Upper lobe of left lung (tissue), 6 donors: ENCODE measurements at regions not wholly inside any gene's neighbourhood (a gene's known extent, or its start where the extent isn't known, plus 50 kb on each side); places are given as distances from the start of the nearest gene placed in this dataset.

Experiments
- ATAC-seq, 2 donors: fragments of 200-7000 bp; cut with Tn5 transposase; one replicate each; pipeline ENCODE4 v1.9.1; 2022; ENCODE audit warnings: mild to moderate bottlenecking in 2 of 2, moderate library complexity in 2 of 2; ENCODE audit not compliant: low FRiP score in 2 of 2
- DNase-seq, 2 donors: peaks; one replicate each; pipeline ENCODE4 v3.0.0-alpha.2; 2019 to 2020
- H3K27ac ChIP-seq, 4 donors: fragments of 200-600 bp; sonication (generic); one replicate each; pipeline ENCODE4 v1.5.1; 2016 to 2019
- H3K27me3 ChIP-seq, 4 donors: fragments of 200-600 bp; sonication (generic); one replicate each; pipeline ENCODE4 v1.5.1; 2017 to 2019
- H3K36me3 ChIP-seq, 4 donors: fragments of 200-600 bp; sonication (generic); one replicate each; pipeline ENCODE4 v1.5.1; 2016 to 2019
- H3K4me1 ChIP-seq, 4 donors: fragments of 200-600 bp; sonication (generic); one replicate each; pipeline ENCODE4 v1.5.1; 2018 to 2019
- H3K4me3 ChIP-seq, 4 donors: fragments of 200-600 bp; sonication (generic); one replicate each; pipeline ENCODE4 v1.5.1; 2017 to 2019; ENCODE audit warnings: mild to moderate bottlenecking in 2 of 4, moderate library complexity in 1 of 4
- H3K9me3 ChIP-seq, 4 donors: fragments of 200-600 bp; sonication (generic); one replicate each; pipeline ENCODE4 v1.5.1; 2018 to 2019
- CTCF ChIP-seq, 6 experiments: fragments of 450-650 bp in 4 of 6; fragments of 200-600 bp in 2 of 6; sonication (generic) in 2 of 6; IDR thresholded peaks; one replicate each; pipeline ENCODE4 v1.5.1; 2016 to 2019; ENCODE audit warnings: antibody characterized with exemption in 6 of 6
- EP300 ChIP-seq, 4 donors: sonication (generic); formaldehyde crosslinking; IDR thresholded peaks; one replicate each; pipeline ENCODE4 v1.5.1; 2017; ENCODE audit warnings: antibody characterized with exemption in 4 of 4, control low read depth in 2 of 4
- POLR2A ChIP-seq, 4 donors: fragments of 450-650 bp; IDR thresholded peaks; one replicate each; pipeline ENCODE4 v1.5.1; 2016 to 2017; ENCODE audit warnings: antibody characterized with exemption in 4 of 4, mild to moderate bottlenecking in 2 of 4
- POLR2AphosphoS5 ChIP-seq, 2 donors: sonication (generic); formaldehyde crosslinking; IDR thresholded peaks; one replicate each; pipeline ENCODE4 v1.5.1; 2017; ENCODE audit warnings: antibody characterized with exemption in 2 of 2
- WGBS, 2 donors: methylation state at CpG; one replicate each; pipeline ENCODE4 v1.1.5; 2017 to 2018; 5-methylcytosine and 5-hydroxymethylcytosine counted together
- donor health status: DM: no; HTN: no; CAD: no; lungs with moderate emphysema.
- donor health status: DM: no; HTN: yes; CAD: no; lungs with severe emphysema.

DNA sequence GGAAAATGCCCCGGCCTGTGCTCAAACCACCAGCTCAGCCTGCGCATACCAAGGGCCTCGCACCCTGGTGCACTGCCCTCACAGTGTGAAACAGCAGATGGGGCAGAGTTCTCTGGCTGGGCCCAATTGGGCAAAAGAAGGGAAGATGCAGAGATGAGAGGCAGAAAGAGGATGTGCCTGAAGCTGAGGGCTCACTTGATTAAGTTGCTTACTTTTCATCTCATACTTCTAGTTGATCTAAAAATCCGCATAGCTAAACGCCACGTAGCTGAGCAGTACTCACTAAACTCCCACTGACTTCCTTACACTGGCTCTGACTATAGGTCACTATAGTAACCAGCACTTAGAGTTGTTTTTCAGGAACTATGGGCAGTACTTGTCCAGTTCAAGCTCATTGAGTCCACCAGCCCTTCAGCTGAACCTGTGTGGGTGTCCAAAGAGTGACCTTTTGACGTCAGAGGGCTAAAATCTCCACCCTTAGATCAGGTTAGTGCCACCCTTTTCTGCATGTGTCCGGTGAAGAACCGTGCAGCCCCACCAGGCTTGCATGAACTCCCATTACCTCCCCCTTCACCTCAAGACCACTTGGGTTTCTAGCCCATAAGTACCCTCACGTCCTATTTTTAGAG lies 215.2 kb downstream of the AUH start:
- 71 to 81% methylated on average over 10 of the region's 10 CpGs for WGBS, 2 donors
- H3K36me3 ChIP-seq: no peaks in the 10 kb centered on the region
- DNase-seq (peak in 1 of 2 donors; percentile 67), ATAC-seq (peak; percentile 79 to 91)
- no peaks in the 10 kb centered on the region for H3K9me3 ChIP-seq
- no peak overlapping the region for H3K4me3 ChIP-seq
- H3K27me3 ChIP-seq: no peaks in the 10 kb centered on the region
- H3K27ac ChIP-seq: peak overlapping the region in 3 of 4 donors; percentile 4 to 67 (median 62)
- H3K4me1 ChIP-seq: peaks cover 3 to 20% (median 12%) of the 10 kb centered on the region in 4 donors
- TF ChIP-seq POLR2A (IDR thresholded peaks at IDR 0.05) (no peak), POLR2AphosphoS5 (IDR thresholded peaks at IDR 0.05) (no peak), EP300 (IDR thresholded peaks at IDR 0.05) (peak in 1 of 4 donors; percentile 23), CTCF (IDR thresholded peaks at IDR 0.05) (no peak)

- H3K27ac ChIP-seq: peak overlapping the region in 3 of 4 donors; percentile 4 to 67 (median 62)
- DNase-seq (no peak), ATAC-seq (no peak)
- TF ChIP-seq POLR2AphosphoS5 (IDR thresholded peaks at IDR 0.05): no peak
- no peak for TF ChIP-seq POLR2A (IDR thresholded peaks at IDR 0.05)
- no peak for TF ChIP-seq CTCF (IDR thresholded peaks at IDR 0.05)
- TF ChIP-seq EP300 (IDR thresholded peaks at IDR 0.05): no peak
- no peaks in the 10 kb centered on the region for H3K27me3 ChIP-seq
- peaks cover 3 to 20% (median 12%) of the 10 kb centered on the region in 4 donors for H3K4me1 ChIP-seq
- no peaks in the 10 kb centered on the region for H3K9me3 ChIP-seq
- no peak overlapping the region for H3K4me3 ChIP-seq
- WGBS, 2 donors: 84 to 86% methylated on average over 5 of the region's 5 CpGs
- H3K36me3 ChIP-seq: no peaks in the 10 kb centered on the region
Measured at GRCh38 chr9:91147079-91147708, 214.5 kb downstream of the AUH start.

- TF ChIP-seq POLR2AphosphoS5 (IDR thresholded peaks at IDR 0.05): no peak
- TF ChIP-seq CTCF (IDR thresholded peaks at IDR 0.05): no peak
- TF ChIP-seq POLR2A (IDR thresholded peaks at IDR 0.05): no peak
- no peak for TF ChIP-seq EP300 (IDR thresholded peaks at IDR 0.05)
- ATAC-seq (no peak), DNase-seq (no peak)
- Histone ChIP-seq H3K4me3 (no peak overlapping the region), H3K27ac (no peak overlapping the region), H3K4me1 (peaks cover 3 to 20% (median 12%) of the 10 kb centered on the region in 4 donors), H3K9me3 (no peaks in the 10 kb centered on the region), H3K27me3 (no peaks in the 10 kb centered on the region), H3K36me3 (no peaks in the 10 kb centered on the region)
- 63 to 72% methylated on average over 3 of the region's 4 CpGs for WGBS, 2 donors
Measured at GRCh38 chr9:91148306-91148705, 213.4 kb downstream of the AUH start.

- ATAC-seq (no peak), DNase-seq (no peak)
- Histone ChIP-seq H3K36me3 (no peaks in the 10 kb centered on the region), H3K4me1 (peaks cover 3 to 20% (median 12%) of the 10 kb centered on the region in 4 donors), H3K27ac (peak overlapping the region in 3 of 4 donors; percentile 7 to 46 (median 20)), H3K4me3 (no peak overlapping the region), H3K27me3 (no peaks in the 10 kb centered on the region), H3K9me3 (no peaks in the 10 kb centered on the region)
- TF ChIP-seq EP300 (IDR thresholded peaks at IDR 0.05) (no peak), POLR2A (IDR thresholded peaks at IDR 0.05) (no peak), POLR2AphosphoS5 (IDR thresholded peaks at IDR 0.05) (no peak), CTCF (IDR thresholded peaks at IDR 0.05) (no peak)
- 73 to 82% methylated on average over 3 of the region's 3 CpGs for WGBS, 2 donors
Measured at GRCh38 chr9:91150273-91150997, 211.3 kb downstream of the AUH start.
